Trophoblast cell (in vitro differentiated cells and primary cell): ENCODE measurements at regions not wholly inside any gene's neighbourhood (a gene's known extent, or its start where the extent isn't known, plus 50 kb on each side); places are given as distances from the start of the nearest gene placed in this dataset.
A peak's percentile ranks its signal among the peaks of the same experiment; 100 is the strongest.

Experiments used
- DNase-seq, 2 donors: peaks; one replicate each; pipeline ENCODE4 v3.0.0-alpha.2; 2016
- H2AFZ ChIP-seq: 2 replicates; pipeline ENCODE4 v1.6.1; 2013; ENCODE audit warnings: low read length, moderate library complexity, mild to moderate bottlenecking; ENCODE audit not compliant: insufficient read depth, poor library complexity
- H2AK5ac ChIP-seq: 2 replicates; pipeline ENCODE4 v1.6.1; 2013; ENCODE audit warnings: mild to moderate bottlenecking, low read length
- H2BK120ac ChIP-seq: 2 replicates; pipeline ENCODE4 v1.6.1; 2013; ENCODE audit warnings: low read length, mild to moderate bottlenecking, moderate library complexity; ENCODE audit not compliant: insufficient read depth, poor library complexity
- H2BK12ac ChIP-seq: 2 replicates; pipeline ENCODE4 v1.6.1; 2013; ENCODE audit warnings: mild to moderate bottlenecking, low read length, moderate library complexity
- H2BK5ac ChIP-seq: 2 replicates; pipeline ENCODE4 v1.6.1; 2013; ENCODE audit warnings: low read length, low read depth, moderate library complexity, mild to moderate bottlenecking; ENCODE audit not compliant: poor library complexity
- H3K14ac ChIP-seq: 2 replicates; pipeline ENCODE4 v1.6.1; 2013; ENCODE audit warnings: mild to moderate bottlenecking, low read length
- H3K18ac ChIP-seq: 2 replicates; pipeline ENCODE4 v1.6.1; 2013; ENCODE audit warnings: mild to moderate bottlenecking, low read length
- H3K23ac ChIP-seq: 2 replicates; pipeline ENCODE4 v1.6.1; 2013; ENCODE audit warnings: low read length
- H3K27ac ChIP-seq: 2 replicates; pipeline ENCODE4 v1.5.1; 2013; ENCODE audit warnings: low read depth, mild to moderate bottlenecking, inconsistent platforms, low read length, moderate library complexity
- H3K27me3 ChIP-seq: 2 replicates; pipeline ENCODE4 v1.6.1; 2013; ENCODE audit warnings: inconsistent platforms, mild to moderate bottlenecking, low read length, moderate library complexity; ENCODE audit not compliant: insufficient read depth
- H3K36me3 ChIP-seq, 2 experiments: 1 replicate in 1 of 2; 2 replicates in 1 of 2; pipeline ENCODE4 v1.6.1; 2013; ENCODE audit warnings: low read length in 2 of 2, mild to moderate bottlenecking in 2 of 2, moderate library complexity in 1 of 2; ENCODE audit not compliant: insufficient read depth in 2 of 2, control insufficient read depth in 1 of 2
- H3K4ac ChIP-seq: 2 replicates; pipeline ENCODE4 v1.6.1; 2013; ENCODE audit warnings: low read depth, mild to moderate bottlenecking, low read length, moderate library complexity
- H3K4me1 ChIP-seq, 2 experiments: 1 replicate in 1 of 2; 2 replicates in 1 of 2; pipeline ENCODE4 v1.6.1; 2013; ENCODE audit warnings: low read length in 2 of 2, mild to moderate bottlenecking in 2 of 2, moderate library complexity in 1 of 2; ENCODE audit not compliant: insufficient read depth in 2 of 2, control insufficient read depth in 1 of 2
- H3K4me2 ChIP-seq: 2 replicates; pipeline ENCODE4 v1.6.1; 2013; ENCODE audit warnings: inconsistent platforms, mild to moderate bottlenecking, low read length, moderate library complexity
- H3K4me3 ChIP-seq: 2 replicates; pipeline ENCODE4 v1.5.1; 2013; ENCODE audit warnings: mild to moderate bottlenecking, low read depth, low read length, inconsistent platforms
- H3K79me1 ChIP-seq: one replicate; pipeline ENCODE4 v1.6.1; 2013; ENCODE audit warnings: low read length
- H3K79me2 ChIP-seq: 2 replicates; pipeline ENCODE4 v1.6.1; 2013; ENCODE audit warnings: low read length, mild to moderate bottlenecking; ENCODE audit not compliant: control insufficient read depth, insufficient read depth, poor library complexity
- H3K9ac ChIP-seq: 2 replicates; pipeline ENCODE4 v1.6.1; 2013; ENCODE audit warnings: mild to moderate bottlenecking, low read length
- H3K9me3 ChIP-seq: 2 replicates; pipeline ENCODE4 v1.6.1; 2013; ENCODE audit warnings: low read depth, mild to moderate bottlenecking, control low read depth, inconsistent platforms, low read length; ENCODE audit not compliant: insufficient read depth
- H4K12ac ChIP-seq: 2 replicates; pipeline ENCODE4 v1.6.1; 2013; ENCODE audit warnings: low read depth, mild to moderate bottlenecking, low read length, moderate library complexity
- H4K8ac ChIP-seq: 2 replicates; pipeline ENCODE4 v1.6.1; 2013; ENCODE audit warnings: low read depth, mild to moderate bottlenecking, low read length, moderate library complexity
- H4K91ac ChIP-seq: one replicate; pipeline ENCODE4 v1.6.1; 2013; ENCODE audit warnings: low read depth, mild to moderate bottlenecking, low read length, moderate library complexity
- WGBS: extraction: QIAGEN DNeasy Blood & Tissue Kit; methylation state at CpG from one replicate; pipeline ENCODE4 v1.1.7; 2013; ENCODE audit warnings: missing lambda C conversion rate; ENCODE audit not compliant: insufficient read length, insufficient coverage; ENCODE audit errors: extremely low coverage; 5-methylcytosine and 5-hydroxymethylcytosine counted together

- H4K91ac ChIP-seq: no peak overlapping the region
- H3K9ac ChIP-seq: no peak overlapping the region
- H3K36me3 ChIP-seq: peaks cover 0 to 1% of the 10 kb centered on the region in 2 experiments
- H3K23ac ChIP-seq: no peak overlapping the region
- no peak overlapping the region for H3K4me3 ChIP-seq
- H2AK5ac ChIP-seq: no peak overlapping the region
- no peak overlapping the region for H4K12ac ChIP-seq
- no peak overlapping the region for H2BK5ac ChIP-seq
- no peak overlapping the region for H3K27ac ChIP-seq
- no peak overlapping the region for H2AFZ ChIP-seq
- no peak overlapping the region for H3K18ac ChIP-seq
- H3K14ac ChIP-seq: no peak overlapping the region
- H2BK120ac ChIP-seq: no peak overlapping the region
- H4K8ac ChIP-seq: no peak overlapping the region
- no peak overlapping the region for H2BK12ac ChIP-seq
- no CpG with 5 or more reads among the region's 2 CpGs for WGBS
- no peak overlapping the region for H3K4ac ChIP-seq
- no peak for DNase-seq
- no peak overlapping the region for H3K4me2 ChIP-seq
- H3K27me3 ChIP-seq: no peaks in the 10 kb centered on the region
- H3K4me1 ChIP-seq: peaks cover 7 to 10% of the 10 kb centered on the region in 2 experiments
- peaks cover 10% of the 10 kb centered on the region for H3K79me2 ChIP-seq
- H3K79me1 ChIP-seq: peaks cover 15% of the 10 kb centered on the region
- no peaks in the 10 kb centered on the region for H3K9me3 ChIP-seq
Observed at GRCh38 chr2:144329472-144329871, 190.4 kb downstream of the ZEB2 start.

GRCh38 chr2:144328938-144329337 lies 191.0 kb downstream of the ZEB2 start:
- H3K4ac ChIP-seq: peak overlapping the region; percentile 69
- no peaks in the 10 kb centered on the region for H3K27me3 ChIP-seq
- H3K18ac ChIP-seq: no peak overlapping the region
- H2BK120ac ChIP-seq: no peak overlapping the region
- peaks cover 15% of the 10 kb centered on the region for H3K79me1 ChIP-seq
- H3K4me3 ChIP-seq: no peak overlapping the region
- no peak overlapping the region for H3K14ac ChIP-seq
- H3K27ac ChIP-seq: no peak overlapping the region
- H3K4me2 ChIP-seq: no peak overlapping the region
- peaks cover 0 to 1% of the 10 kb centered on the region in 2 experiments for H3K36me3 ChIP-seq
- H3K9ac ChIP-seq: no peak overlapping the region
- no peak overlapping the region for H4K91ac ChIP-seq
- no peak for DNase-seq
- no peak overlapping the region for H4K8ac ChIP-seq
- H4K12ac ChIP-seq: no peak overlapping the region
- peaks cover 7 to 12% of the 10 kb centered on the region in 2 experiments for H3K4me1 ChIP-seq
- no peak overlapping the region for H3K23ac ChIP-seq
- no peak overlapping the region for H2AK5ac ChIP-seq
- peaks cover 10% of the 10 kb centered on the region for H3K79me2 ChIP-seq
- WGBS: no CpG with 5 or more reads among the region's 7 CpGs
- no peak overlapping the region for H2BK5ac ChIP-seq
- peak overlapping the region; percentile 58 for H2BK12ac ChIP-seq
- H3K9me3 ChIP-seq: no peaks in the 10 kb centered on the region
- H2AFZ ChIP-seq: no peak overlapping the region

- H2BK5ac ChIP-seq: no peak overlapping the region
- no peak overlapping the region for H2BK120ac ChIP-seq
- no peak overlapping the region for H3K4me3 ChIP-seq
- H3K79me1 ChIP-seq: peaks cover 7% of the 10 kb centered on the region
- no peak overlapping the region for H3K18ac ChIP-seq
- no CpG with 5 or more reads among the region's 3 CpGs for WGBS
- H3K4me1 ChIP-seq: peaks cover 2 to 8% of the 10 kb centered on the region in 2 experiments
- H3K9ac ChIP-seq: no peak overlapping the region
- peaks cover 5% of the 10 kb centered on the region for H3K79me2 ChIP-seq
- no peak overlapping the region for H2AK5ac ChIP-seq
- H3K27me3 ChIP-seq: no peaks in the 10 kb centered on the region
- no peak overlapping the region for H4K91ac ChIP-seq
- no peak overlapping the region for H3K4ac ChIP-seq
- H3K9me3 ChIP-seq: no peaks in the 10 kb centered on the region
- no peak overlapping the region for H2BK12ac ChIP-seq
- no peak overlapping the region for H3K23ac ChIP-seq
- no peak overlapping the region for H4K8ac ChIP-seq
- H3K14ac ChIP-seq: no peak overlapping the region
- H3K4me2 ChIP-seq: no peak overlapping the region
- no peak overlapping the region for H3K27ac ChIP-seq
- no peak for DNase-seq
- H2AFZ ChIP-seq: no peak overlapping the region
- no peak overlapping the region for H4K12ac ChIP-seq
- H3K36me3 ChIP-seq: peaks cover 0 to 1% of the 10 kb centered on the region in 2 experiments
Observed at GRCh38 chr2:144326825-144327224, 193.1 kb downstream of the ZEB2 start.

- Histone ChIP-seq H3K79me2 (peaks cover 2% of the 10 kb centered on the region), H3K18ac (peak overlapping the region; percentile 82), H4K8ac (no peak overlapping the region), H3K9ac (no peak overlapping the region), H2BK120ac (no peak overlapping the region), H4K91ac (no peak overlapping the region), H3K27me3 (no peaks in the 10 kb centered on the region), H2AK5ac (no peak overlapping the region), H2BK12ac (no peak overlapping the region), H3K9me3 (no peaks in the 10 kb centered on the region), H3K4me2 (no peak overlapping the region), H2AFZ (no peak overlapping the region), H2BK5ac (no peak overlapping the region), H3K79me1 (no peaks in the 10 kb centered on the region), H3K4me3 (no peak overlapping the region), H3K36me3 (peaks cover 0 to 1% of the 10 kb centered on the region in 2 experiments), H3K4ac (no peak overlapping the region), H3K23ac (no peak overlapping the region), H3K27ac (no peak overlapping the region), H4K12ac (no peak overlapping the region), H3K14ac (no peak overlapping the region), H3K4me1 (peaks cover 8 to 14% of the 10 kb centered on the region in 2 experiments)
- no CpG with 5 or more reads among the region's 3 CpGs for WGBS
- no peak for DNase-seq
Observed at GRCh38 chr2:144325086-144325485, 194.8 kb downstream of the ZEB2 start.
